NCI-H2107 treated with DMSO at 0.1 percent for 48 hours (cell line): ENCODE measurements at regions not wholly inside any gene's neighbourhood (a gene's known extent, or its start where the extent isn't known, plus 50 kb on each side); places are given as distances from the start of the nearest gene placed in this dataset.
A peak's percentile ranks its signal among the peaks of the same experiment; 100 is the strongest.
"Not testable (repeated sequence)": the region's sequence is repeated elsewhere in the genome, so short reads cannot be mapped to it uniquely, and the experiment has no call there.

Experiments used
- DNase-seq: peaks from one replicate; lab custom pipeline; 2025; ENCODE audit not compliant: unreplicated experiment; lab: John Stamatoyannopoulos, UW

DNA sequence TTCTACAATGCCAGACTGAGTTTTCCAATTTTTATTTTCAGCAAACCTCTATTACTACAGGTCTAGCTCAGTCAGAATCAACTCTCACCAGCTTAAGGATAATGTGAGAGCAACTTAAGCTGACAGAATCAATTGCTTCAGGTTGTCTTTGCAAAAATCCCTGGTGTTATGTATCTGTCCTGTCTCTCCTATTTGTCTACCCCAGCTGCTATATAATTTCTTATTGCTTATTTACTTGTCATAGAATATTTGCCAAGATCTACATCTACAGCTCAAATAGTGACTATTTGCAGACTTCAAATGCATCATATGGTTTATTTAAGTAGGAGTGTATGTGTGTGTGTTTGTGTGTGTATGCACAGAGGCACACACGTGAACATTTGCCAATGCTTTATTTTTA is 54.1 kb downstream of the FOXG1 start:
- no peak for DNase-seq

DNA sequence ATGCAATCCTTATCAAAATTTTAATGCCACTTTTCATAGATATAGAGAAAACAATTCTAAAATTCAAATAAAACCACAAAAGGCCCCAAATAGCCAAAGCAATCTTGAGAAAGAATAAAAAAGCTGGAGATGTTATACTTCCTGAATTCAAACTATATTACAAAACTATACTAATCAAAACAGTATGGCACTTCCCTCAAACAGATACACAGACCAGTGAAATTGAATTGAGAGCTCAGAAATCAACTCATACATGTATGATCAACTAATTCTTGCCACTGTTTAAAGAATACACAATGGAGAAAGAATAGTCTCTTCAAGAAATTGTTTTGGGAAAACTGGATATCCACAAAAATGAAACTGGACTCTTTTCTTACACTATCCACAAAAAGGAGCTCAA is 55.4 kb downstream of the FOXG1 start:
- no peak for DNase-seq

DNA sequence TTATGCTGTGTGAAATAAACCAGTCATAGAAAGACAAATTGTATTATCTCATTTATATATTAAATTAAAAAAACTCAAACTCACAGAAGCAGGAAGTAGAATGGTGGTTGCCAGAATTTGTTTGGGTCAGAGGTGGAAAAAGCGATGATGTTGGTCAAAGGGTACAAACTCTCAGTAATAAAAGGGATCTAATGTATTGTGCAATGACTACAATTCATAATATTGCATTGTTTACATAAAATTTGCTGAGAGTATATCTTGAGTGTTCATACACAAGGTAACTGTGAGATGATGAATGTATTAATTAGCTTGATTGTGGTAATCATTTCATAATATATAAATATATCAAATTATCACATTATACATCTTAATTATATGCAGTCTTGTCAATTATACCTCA is 56.7 kb downstream of the FOXG1 start:
- DNase-seq: no peak

GRCh38 chr14:28830115-28830534 is 63.5 kb downstream of the FOXG1 start:
- no peak for DNase-seq

GRCh38 chr14:28831126-28831525 is 64.5 kb downstream of the FOXG1 start:
- DNase-seq: no peak

DNA sequence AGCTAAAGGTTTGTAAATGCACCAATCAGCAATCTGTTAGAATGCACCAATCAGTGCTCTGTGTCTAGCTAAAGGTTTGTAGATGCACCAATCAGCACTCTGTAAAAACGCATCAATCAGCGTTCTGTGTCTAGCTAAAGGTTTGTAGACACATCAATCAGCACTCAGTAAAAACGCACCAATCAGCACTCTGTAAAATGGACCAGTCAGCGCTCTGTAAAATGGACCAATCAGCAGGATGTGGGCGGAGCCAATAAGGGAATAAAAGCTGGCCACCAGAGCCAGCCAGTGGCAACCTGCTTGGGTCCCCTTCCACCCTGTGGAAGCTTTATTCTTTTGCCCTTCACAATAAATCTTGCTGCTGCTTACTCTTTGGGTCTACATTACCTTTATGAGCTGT is 76.0 kb downstream of the FOXG1 start:
- not testable (repeated sequence) for DNase-seq

DNA sequence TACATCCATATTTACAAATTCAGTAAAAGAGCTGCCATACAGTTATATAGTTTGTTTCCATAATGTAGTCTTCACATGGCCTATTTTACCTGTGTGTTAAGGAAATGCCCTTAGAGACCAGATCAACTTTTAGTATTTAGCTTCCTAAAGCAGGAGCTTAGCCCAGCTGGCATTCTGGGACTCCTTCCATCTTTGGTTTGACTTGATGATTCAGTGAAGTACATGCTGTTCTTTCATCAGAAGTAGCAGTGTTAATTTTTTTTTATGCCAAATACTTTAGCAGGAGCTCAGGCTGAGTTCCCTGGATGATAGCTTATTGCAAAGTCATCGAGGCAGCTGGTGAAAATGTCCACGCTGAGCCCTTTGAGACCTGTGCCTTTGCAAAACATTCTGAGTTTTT is 101.0 kb downstream of the FOXG1 start:
- no peak for DNase-seq

DNA sequence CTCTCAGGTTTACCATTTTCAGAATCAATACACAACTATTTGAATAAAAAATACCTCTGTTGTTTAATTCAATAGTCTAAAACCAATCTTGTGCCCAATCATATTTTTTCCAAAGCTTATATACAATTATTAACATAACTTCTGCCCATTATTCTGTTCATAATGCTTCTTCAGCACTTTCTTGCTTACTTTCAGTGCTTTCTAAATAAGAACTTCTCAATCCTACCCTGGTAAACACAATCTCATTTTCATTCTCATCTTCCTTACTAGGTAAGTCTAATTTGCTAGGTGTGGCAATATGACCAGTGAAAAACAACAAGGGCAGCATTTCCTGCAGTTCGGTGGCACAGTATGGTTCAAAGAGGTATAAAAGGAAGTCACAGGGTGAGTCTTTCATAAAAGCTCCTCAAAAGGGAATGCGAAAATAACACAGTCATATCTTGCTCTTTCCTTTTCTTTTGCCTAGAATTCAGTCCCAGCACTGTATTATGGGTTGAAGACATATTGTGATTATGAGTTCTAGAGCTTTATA is 103.5 kb downstream of the FOXG1 start:
- DNase-seq: no peak

DNA sequence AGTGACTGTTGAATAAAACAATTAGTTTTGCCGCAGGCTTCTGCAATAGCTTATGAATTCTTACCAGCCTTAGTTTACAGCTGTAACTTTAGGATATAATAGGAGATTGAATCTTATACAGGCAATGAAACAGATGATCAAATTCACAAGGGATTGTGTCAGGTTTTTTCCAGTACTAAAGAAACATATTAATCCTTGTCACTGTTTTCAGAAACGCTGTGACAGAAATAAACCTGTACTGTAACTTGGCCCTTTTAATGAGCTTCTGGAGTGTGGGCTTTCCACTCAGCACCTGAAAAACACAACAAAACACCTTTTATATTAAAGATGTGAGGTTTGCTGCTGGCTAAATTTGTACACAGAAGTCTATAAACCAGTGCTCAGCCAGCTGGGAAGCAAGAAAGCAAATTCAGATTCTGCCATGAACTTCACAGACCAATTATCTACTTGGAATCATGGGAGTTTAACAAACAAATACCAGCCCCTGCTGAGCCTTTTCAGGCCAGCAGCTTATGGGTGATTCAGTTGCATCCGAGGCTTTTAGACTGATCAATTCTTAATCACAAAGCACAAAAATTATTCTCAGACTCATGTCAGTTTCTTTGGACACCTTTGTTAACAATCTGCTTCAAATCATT is 109.5 kb downstream of the FOXG1 start:
- DNase-seq: peak; percentile 100

GRCh38 chr14:28876572-28876945 is 110.0 kb downstream of the FOXG1 start:
- DNase-seq: peak; percentile 100

DNA sequence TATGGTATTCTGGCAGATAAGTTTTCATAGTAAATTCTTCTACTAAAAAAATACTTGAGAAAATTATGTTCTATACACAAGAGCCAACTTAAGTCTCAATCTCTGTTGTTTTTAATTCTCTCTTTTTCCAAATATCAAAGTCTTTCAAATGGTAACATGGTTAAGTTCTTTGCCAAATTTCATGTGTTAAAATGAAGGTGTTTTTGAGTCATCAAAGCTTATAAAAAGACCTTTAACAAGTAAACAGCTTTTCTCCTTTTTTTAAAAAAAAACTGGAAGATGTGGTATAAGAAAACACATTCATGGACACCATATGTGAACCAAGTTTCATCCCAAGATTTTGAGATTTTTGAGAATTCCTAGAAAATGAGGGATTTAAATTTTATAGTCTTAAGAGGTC is 111.3 kb downstream of the FOXG1 start:
- DNase-seq: peak; percentile 79

DNA sequence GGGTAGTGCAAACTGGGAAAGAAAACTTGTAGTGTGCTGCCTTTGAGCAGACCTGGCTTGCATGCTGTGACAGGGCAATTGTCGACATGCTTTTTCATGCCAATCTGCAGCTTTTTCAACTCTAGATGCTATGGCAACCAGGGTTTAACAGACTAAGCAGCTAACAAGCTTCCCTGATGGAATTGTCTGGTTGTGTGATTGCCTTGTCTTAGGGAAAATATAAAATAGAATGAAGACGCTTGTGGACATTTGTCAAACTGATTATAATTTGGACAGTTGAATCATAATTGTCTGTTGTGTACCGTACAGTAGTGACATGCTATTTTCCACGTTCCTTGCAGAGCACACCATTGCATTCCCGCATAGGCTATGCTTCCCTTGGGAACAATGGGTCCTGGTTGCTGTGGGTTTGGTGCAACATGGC is 113.0 kb downstream of the FOXG1 start:
- DNase-seq: peak; percentile 82

- no peak for DNase-seq
Observed at GRCh38 chr14:28886940-28887339, 120.4 kb downstream of the FOXG1 start.

DNA sequence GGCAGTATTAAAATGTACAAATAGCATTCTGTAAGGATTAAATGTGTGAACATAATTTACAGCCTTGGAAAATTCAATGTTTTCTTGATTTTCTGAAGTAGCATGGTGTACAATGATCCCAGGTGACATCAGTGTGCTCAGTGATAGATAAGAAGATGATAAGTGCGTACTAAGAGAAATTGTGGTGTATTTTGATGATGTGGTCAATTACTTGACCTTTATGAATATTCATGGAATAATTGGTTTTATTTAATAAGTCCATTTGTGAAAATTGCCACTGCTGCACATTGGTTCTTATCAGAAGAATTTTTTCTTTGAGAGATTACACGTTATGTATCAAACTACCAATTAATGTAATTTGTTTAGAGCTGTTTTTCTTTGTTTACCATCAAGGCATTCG is 128.8 kb downstream of the FOXG1 start:
- no peak for DNase-seq

DNA sequence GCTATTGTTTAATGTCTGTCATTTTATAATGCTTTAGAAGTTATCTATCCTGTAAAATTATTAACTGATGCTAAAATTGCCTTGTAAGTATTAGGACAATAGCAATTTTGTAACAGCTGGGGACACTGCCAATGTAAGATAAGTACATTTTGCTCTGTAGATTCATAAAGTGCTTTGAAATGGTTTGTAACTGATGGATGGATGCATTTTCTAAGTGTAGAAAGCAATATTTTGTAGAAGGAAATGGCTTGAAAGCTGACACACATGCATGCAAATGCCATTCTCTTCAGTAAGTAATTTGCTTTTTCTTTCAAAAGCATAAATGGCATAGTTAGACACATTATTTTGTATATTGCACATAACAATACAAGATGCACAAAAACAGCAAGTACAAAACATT is 129.8 kb downstream of the FOXG1 start:
- no peak for DNase-seq

DNA sequence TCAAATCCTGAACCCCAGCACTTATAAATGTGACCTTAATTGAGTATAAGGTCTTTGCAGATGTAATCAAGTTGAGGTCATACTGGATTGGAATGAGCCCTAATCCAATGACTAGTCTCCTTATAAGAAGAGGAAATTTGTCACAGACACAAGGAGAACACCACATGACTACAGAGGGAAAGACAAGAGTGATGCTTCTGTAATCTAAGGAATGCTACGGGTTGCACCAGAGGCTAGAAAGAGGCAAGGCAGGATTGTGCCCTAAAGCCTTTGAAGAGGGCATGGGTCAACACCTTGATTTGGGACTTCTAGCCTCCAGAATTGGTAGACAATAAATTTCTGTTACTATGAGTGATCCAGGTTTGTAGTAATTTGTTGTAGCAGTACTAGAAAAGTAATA is 135.0 kb downstream of the FOXG1 start:
- no peak for DNase-seq

GRCh38 chr14:28902930-28903329 is 136.3 kb downstream of the FOXG1 start:
- DNase-seq: no peak

DNA sequence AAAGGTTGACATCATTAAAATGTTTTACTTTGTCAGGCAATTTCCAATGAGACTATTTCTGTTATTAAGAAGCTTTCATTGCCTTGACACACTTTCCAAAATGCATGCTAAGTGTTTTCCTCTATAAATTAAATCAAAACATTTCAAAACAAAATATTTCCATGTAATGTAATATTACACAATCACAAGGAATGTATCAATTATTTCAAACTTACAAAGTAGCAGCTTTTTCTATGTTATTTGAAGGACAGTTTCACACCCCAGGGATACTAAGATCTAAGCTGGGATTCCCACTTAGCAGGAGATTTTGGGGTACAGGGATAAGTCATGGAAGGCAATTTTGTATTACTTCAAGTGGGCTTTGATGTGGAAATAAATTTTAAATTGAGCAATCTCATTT is 144.9 kb downstream of the FOXG1 start:
- DNase-seq: no peak

DNA sequence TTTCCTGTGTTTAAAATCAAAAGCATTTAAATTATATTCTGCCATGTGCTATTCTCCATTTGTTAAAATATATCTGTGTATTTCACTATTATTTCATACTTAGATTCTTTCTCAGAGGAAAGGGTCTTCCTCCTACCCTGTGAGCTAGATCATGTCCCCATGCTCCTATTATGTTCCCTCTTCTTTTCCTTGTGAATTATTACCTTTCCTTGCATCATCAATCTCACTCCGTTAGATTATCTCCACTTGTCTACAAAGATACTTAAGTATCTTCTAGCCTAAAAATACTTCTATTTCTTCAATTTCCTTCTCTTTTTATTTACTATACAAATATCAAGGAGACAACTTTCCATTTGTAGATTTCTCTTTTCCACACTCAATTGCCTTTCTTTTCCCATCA is 146.5 kb downstream of the FOXG1 start:
- no peak for DNase-seq

- no peak for DNase-seq
Observed at GRCh38 chr14:28926122-28926521, 159.5 kb downstream of the FOXG1 start.

- DNase-seq: no peak
Observed at GRCh38 chr14:28931999-28932398, 165.4 kb downstream of the FOXG1 start.

GRCh38 chr14:28936601-28937000 is 170.0 kb downstream of the FOXG1 start:
- DNase-seq: no peak

- DNase-seq: no peak
Observed at GRCh38 chr14:28941758-28942157, 175.2 kb downstream of the FOXG1 start.
